Testis (tissue), 2 donors: ENCODE measurements at regions not wholly inside any gene's neighbourhood (a gene's known extent, or its start where the extent isn't known, plus 50 kb on each side); places are given as distances from the start of the nearest gene placed in this dataset.

ENCODE experiments used
- CTCF ChIP-seq, 3 experiments: fragments of 450-650 bp in 2 of 3; fragments of 200-600 bp in 1 of 3; sonication (generic) in 1 of 3; IDR thresholded peaks; one replicate each; pipeline ENCODE4 v1.5.1; 2016 to 2019; ENCODE audit warnings: antibody characterized with exemption in 3 of 3, mild to moderate bottlenecking in 2 of 3, moderate library complexity in 1 of 3
- POLR2A ChIP-seq: fragments of 450-650 bp; IDR thresholded peaks from one replicate; pipeline ENCODE4 v1.6.1; 2017; ENCODE audit warnings: antibody characterized with exemption, mild to moderate bottlenecking, moderate library complexity

DNA sequence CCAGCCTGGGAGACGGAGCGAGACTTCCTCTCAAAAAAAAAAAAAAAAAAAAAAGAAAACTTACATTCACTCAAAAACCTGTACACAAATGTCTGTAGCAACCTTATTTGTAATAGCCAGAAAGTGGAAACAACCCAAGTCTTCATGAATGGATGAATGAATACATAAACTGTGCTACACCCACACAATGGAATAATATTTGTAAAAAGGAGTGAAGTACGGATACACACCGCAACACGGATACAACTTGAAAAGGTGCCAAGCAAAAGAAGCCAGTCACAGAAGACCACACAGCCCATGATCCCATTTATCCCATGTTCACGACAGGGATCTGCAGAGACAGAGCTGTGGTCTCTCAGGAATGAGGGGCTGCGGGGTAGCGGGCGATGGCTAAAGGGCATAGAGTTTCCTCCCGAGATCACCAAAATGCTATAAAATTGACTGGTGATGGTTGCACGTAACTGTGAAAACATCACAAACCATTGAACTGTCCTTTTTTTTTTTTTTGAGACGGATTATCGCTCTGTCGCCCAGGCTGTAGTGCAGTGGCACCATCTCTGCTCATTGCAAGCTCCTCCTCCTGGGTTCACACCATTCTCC lies 76.2 kb upstream of the COL5A1 start:
- TF ChIP-seq CTCF (IDR thresholded peaks at IDR 0.05) (no peak), POLR2A (no peak)
